DND-41 (cell line): ENCODE measurements at regions not wholly inside any gene's neighbourhood (a gene's known extent, or its start where the extent isn't known, plus 50 kb on each side); places are given as distances from the start of the nearest gene placed in this dataset.
A peak's percentile ranks its signal among the peaks of the same experiment; 100 is the strongest.

Source experiments
- ATAC-seq: fragments of 200-7000 bp; cut with Tn5 transposase; 3 replicates; pipeline ENCODE4 v1.9.1; 2021; ENCODE audit warnings: low read depth; ENCODE audit not compliant: insufficient read depth
- DNase-seq: peaks from one replicate; pipeline ENCODE4 v3.0.0-alpha.2; 2020
- H2AFZ ChIP-seq: 2 replicates; pipeline ENCODE4 v1.6.0; 2012; ENCODE audit warnings: low read depth, low read length
- H3K27ac ChIP-seq: 2 replicates; pipeline ENCODE4 v1.5.1; 2012; ENCODE audit warnings: low read length, inconsistent platforms
- H3K27me3 ChIP-seq: fragments of 200-600 bp; sonication (generic); 2 replicates; pipeline ENCODE4 v1.6.0; 2012; ENCODE audit warnings: low read length, mild to moderate bottlenecking, inconsistent platforms; ENCODE audit not compliant: insufficient read depth, poor library complexity
- H3K36me3 ChIP-seq: 2 replicates; pipeline ENCODE4 v1.5.1; 2012; ENCODE audit warnings: low read length, inconsistent platforms; ENCODE audit not compliant: insufficient read depth
- H3K4me1 ChIP-seq: 2 replicates; pipeline ENCODE4 v1.5.1; 2012; ENCODE audit warnings: mild to moderate bottlenecking, low read length; ENCODE audit not compliant: insufficient read depth
- H3K4me2 ChIP-seq: 2 replicates; pipeline ENCODE4 v1.6.0; 2012; ENCODE audit warnings: mild to moderate bottlenecking, moderate library complexity, low read length, inconsistent platforms; ENCODE audit not compliant: insufficient read depth
- H3K4me3 ChIP-seq, 2 experiments: fragments of 200-600 bp in 1 of 2; shearing (Covaris generic) in 1 of 2; 2 replicates each; pipeline ENCODE4 v1.5.1; 2012 to 2016; ENCODE audit warnings: inconsistent platforms in 2 of 2, low read length in 2 of 2, mild to moderate bottlenecking in 2 of 2, low read depth in 1 of 2, moderate library complexity in 1 of 2
- H3K79me2 ChIP-seq: 2 replicates; pipeline ENCODE4 v1.6.0; 2012; ENCODE audit warnings: low read length, inconsistent platforms; ENCODE audit not compliant: insufficient read depth
- H3K9ac ChIP-seq: 2 replicates; pipeline ENCODE4 v1.6.0; 2012; ENCODE audit warnings: low read depth, mild to moderate bottlenecking, inconsistent platforms, low read length, moderate library complexity
- H3K9me3 ChIP-seq: 2 replicates; pipeline ENCODE4 v1.5.1; 2012; ENCODE audit warnings: low read length, moderate library complexity, mild to moderate bottlenecking, inconsistent platforms; ENCODE audit not compliant: insufficient read depth, severe bottlenecking
- H4K20me1 ChIP-seq: 2 replicates; pipeline ENCODE4 v1.6.0; 2012; ENCODE audit warnings: low read length; ENCODE audit not compliant: insufficient read depth
- CTCF ChIP-seq: IDR thresholded peaks from 2 replicates; pipeline ENCODE4 v1.5.1; 2012; ENCODE audit warnings: borderline replicate concordance, low read length, moderate library complexity, mild to moderate bottlenecking; ENCODE audit not compliant: poor library complexity, severe bottlenecking; ENCODE audit errors: extremely low read depth
- EZH2 ChIP-seq: IDR thresholded peaks from 3 replicates; pipeline ENCODE4 v1.6.1; 2012; ENCODE audit warnings: borderline replicate concordance, low read depth, mild to moderate bottlenecking, moderate library complexity, low read length, inconsistent platforms; ENCODE audit not compliant: severe bottlenecking

DNA sequence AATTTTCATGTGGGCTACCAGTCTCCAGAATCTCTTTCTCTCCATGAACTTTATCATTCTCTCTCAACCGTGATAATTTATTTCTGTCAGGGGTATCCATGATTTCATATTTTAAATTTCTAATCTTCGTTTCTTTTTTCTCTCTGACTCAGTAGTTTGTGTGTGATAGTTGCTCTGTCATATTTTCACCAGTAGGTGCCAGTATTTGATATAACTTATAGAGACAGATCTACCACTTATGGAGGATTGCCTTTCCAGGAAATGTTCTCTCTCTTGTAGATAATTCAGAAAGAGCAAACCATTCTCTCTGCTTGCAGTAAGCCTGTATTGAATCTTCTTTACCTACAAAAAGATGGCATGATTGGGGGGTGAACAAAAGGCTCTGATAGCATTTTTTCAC, 79.3 kb upstream of the DYNLT3 start:
- Histone ChIP-seq H2AFZ (no peak overlapping the region), H3K4me1 (no peaks in the 10 kb centered on the region), H3K9me3 (no peaks in the 10 kb centered on the region), H3K9ac (no peak overlapping the region), H3K4me2 (no peak overlapping the region), H3K36me3 (no peaks in the 10 kb centered on the region), H3K4me3 (no peak overlapping the region), H3K79me2 (no peaks in the 10 kb centered on the region), H4K20me1 (no peaks in the 10 kb centered on the region), H3K27me3 (no peaks in the 10 kb centered on the region), H3K27ac (no peak overlapping the region)
- TF ChIP-seq CTCF: peak; percentile 66
- TF ChIP-seq EZH2: no peak
- DNase-seq (no peak), ATAC-seq (peak; percentile 64; the same call in 2 of the 3 replicates)

DNA sequence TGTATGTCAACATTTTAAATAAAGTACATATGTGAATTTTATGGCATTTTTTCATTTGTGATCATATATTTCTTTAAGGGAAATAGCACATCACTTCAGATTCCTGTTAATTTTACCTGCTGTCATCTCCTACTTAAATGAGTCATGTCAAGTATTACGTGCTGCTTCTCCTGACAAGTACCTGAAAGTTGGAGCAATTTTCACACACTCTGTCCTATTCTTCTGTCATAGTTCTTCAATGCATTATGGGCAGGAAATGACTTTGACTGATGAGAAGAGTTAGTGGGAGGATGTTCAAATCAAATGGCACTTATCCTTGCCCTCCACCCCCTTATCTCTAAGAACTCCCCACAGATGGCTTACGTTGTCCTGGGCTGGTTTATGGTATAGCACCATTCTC, 64.2 kb upstream of the SYTL5 start:
- H3K4me2 ChIP-seq: no peak overlapping the region
- no peaks in the 10 kb centered on the region for H3K79me2 ChIP-seq
- no peaks in the 10 kb centered on the region for H3K9me3 ChIP-seq
- ATAC-seq: no peak
- no peaks in the 10 kb centered on the region for H3K4me1 ChIP-seq
- no peaks in the 10 kb centered on the region for H3K36me3 ChIP-seq
- TF ChIP-seq CTCF (no peak), EZH2 (no peak)
- H3K4me3 ChIP-seq: no peak overlapping the region
- DNase-seq: no peak
- no peak overlapping the region for H3K27ac ChIP-seq
- no peaks in the 10 kb centered on the region for H3K27me3 ChIP-seq
- H2AFZ ChIP-seq: no peak overlapping the region
- no peaks in the 10 kb centered on the region for H4K20me1 ChIP-seq
- H3K9ac ChIP-seq: no peak overlapping the region

- Histone ChIP-seq H3K4me1 (no peaks in the 10 kb centered on the region), H3K4me3 (no peak overlapping the region), H3K36me3 (no peaks in the 10 kb centered on the region), H3K4me2 (no peak overlapping the region), H3K79me2 (no peaks in the 10 kb centered on the region), H3K27ac (no peak overlapping the region), H3K27me3 (no peaks in the 10 kb centered on the region), H3K9me3 (no peaks in the 10 kb centered on the region), H3K9ac (no peak overlapping the region), H2AFZ (no peak overlapping the region), H4K20me1 (no peaks in the 10 kb centered on the region)
- ATAC-seq (no peak), DNase-seq (no peak)
- TF ChIP-seq EZH2 (no peak), CTCF (no peak)
These were observed 62.6 kb upstream of the SYTL5 start for GRCh38 chrX:37943554-37944344.

DNA sequence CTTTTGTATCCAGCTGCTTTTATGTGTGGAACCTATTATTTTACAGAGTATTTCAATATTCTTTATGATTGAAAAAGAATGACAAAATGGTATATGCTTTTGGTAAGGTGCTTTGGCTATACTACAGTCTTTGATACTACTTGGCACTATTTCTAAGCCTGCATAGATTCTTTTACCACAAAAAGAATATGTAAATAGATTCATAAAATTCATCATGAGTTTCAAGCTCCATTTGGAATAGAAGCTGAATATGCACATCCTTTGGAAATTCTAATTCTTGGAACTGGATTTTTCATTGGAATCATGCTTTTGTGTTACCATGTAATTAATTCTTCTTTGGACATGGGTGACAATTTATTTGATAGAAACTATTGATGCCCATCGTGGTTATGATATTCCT, 60.2 kb upstream of the SYTL5 start:
- TF ChIP-seq EZH2 (no peak), CTCF (no peak)
- no peak overlapping the region for H3K27ac ChIP-seq
- no peak for DNase-seq
- H3K9me3 ChIP-seq: no peaks in the 10 kb centered on the region
- no peaks in the 10 kb centered on the region for H3K4me1 ChIP-seq
- H3K4me3 ChIP-seq: no peak overlapping the region
- no peak for ATAC-seq
- no peaks in the 10 kb centered on the region for H3K36me3 ChIP-seq
- H3K27me3 ChIP-seq: no peaks in the 10 kb centered on the region
- H3K4me2 ChIP-seq: no peak overlapping the region
- no peak overlapping the region for H2AFZ ChIP-seq
- H4K20me1 ChIP-seq: no peaks in the 10 kb centered on the region
- H3K79me2 ChIP-seq: no peaks in the 10 kb centered on the region
- no peak overlapping the region for H3K9ac ChIP-seq
